Fibroblast of lung (primary cell): ENCODE measurements at regions not wholly inside any gene's neighbourhood (a gene's known extent, or its start where the extent isn't known, plus 50 kb on each side); places are given as distances from the start of the nearest gene placed in this dataset.

ENCODE experiments used
- EZH2 ChIP-seq: IDR thresholded peaks from 2 replicates; pipeline ENCODE4 v1.5.1; 2012; ENCODE audit warnings: low read length, control low read depth, mild to moderate bottlenecking; ENCODE audit errors: missing control alignments
- TF ChIP-seq, protein P1 (sequence below), 2 donors: IDR thresholded peaks in 1 of 2; conservative IDR thresholded peaks in 1 of 2; 1 replicate in 1 of 2; 2 replicates in 1 of 2; pipeline ENCODE4 v1.5.1; 2011 to 2012; ENCODE audit warnings: low read length in 2 of 2, control low read depth in 1 of 2, inconsistent platforms in 1 of 2, low read depth in 1 of 2, mild to moderate bottlenecking in 1 of 2

DNA sequence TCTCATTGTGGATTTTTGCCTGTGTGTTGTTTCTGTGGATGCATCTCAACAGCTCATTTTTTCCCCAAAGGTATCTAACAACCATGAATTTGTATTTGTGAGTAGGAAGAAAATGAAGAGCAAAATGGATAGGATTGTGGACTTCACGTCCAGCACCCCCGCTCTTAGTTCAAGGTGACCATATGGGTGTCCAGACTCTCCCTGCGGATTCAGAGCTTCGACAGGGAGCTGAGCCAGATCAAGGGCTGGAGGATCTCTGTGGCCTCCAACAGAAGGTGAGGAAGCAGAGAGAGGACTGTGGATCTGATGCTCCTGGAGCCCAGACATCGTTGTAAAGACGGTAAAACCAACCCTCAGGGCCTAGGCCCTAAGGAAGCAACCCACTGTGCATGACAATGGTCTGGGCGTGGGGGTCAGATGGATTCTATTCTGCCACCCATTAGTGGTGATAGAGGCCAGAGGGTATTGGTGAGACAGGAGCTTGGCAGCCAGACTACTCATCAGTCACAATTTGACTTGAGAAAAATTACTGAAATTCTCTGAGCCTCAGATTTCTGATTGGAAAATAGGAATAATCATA, 659.7 kb upstream of the TMEM132C start:
- TF ChIP-seq, protein P1, sequence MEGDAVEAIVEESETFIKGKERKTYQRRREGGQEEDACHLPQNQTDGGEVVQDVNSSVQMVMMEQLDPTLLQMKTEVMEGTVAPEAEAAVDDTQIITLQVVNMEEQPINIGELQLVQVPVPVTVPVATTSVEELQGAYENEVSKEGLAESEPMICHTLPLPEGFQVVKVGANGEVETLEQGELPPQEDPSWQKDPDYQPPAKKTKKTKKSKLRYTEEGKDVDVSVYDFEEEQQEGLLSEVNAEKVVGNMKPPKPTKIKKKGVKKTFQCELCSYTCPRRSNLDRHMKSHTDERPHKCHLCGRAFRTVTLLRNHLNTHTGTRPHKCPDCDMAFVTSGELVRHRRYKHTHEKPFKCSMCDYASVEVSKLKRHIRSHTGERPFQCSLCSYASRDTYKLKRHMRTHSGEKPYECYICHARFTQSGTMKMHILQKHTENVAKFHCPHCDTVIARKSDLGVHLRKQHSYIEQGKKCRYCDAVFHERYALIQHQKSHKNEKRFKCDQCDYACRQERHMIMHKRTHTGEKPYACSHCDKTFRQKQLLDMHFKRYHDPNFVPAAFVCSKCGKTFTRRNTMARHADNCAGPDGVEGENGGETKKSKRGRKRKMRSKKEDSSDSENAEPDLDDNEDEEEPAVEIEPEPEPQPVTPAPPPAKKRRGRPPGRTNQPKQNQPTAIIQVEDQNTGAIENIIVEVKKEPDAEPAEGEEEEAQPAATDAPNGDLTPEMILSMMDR (conservative IDR thresholded peaks at IDR 0.05 in 1 of 2, IDR thresholded peaks at IDR 0.05 in 1 of 2; ENCODE audit: low read depth in 1 of 2, low read length in 2 of 2) = no peak
- TF ChIP-seq EZH2 = no peak
